ENCODE measurements at regions not wholly inside any gene's neighbourhood (a gene's known extent, or its start where the extent isn't known, plus 50 kb on each side); places are given as distances from the start of the nearest gene placed in this dataset.

DNA sequence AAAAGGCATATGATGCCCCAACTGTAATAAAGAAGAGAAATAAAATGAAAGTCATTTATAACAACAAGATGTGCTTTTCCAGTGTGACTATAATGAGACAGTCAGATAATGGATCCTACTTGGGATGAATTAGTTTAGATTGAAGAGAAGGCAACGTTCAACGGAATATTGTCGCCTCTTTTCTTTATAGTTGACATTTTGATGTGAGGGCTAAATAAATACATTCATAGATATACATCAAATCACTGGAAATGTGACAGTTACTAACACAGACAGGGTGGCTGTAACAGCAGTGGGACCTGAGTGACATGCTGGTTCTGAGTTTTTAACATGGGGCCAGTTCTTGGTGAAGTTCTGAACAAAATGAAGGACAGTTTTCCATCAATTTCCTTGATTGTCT lies 61.1 kb upstream of the ATP2B2 start (continued):
- no peak for TF ChIP-seq CTCF (conservative IDR thresholded peaks at IDR 0.05; ENCODE audit: low read depth in 2 of 2)

DNA sequence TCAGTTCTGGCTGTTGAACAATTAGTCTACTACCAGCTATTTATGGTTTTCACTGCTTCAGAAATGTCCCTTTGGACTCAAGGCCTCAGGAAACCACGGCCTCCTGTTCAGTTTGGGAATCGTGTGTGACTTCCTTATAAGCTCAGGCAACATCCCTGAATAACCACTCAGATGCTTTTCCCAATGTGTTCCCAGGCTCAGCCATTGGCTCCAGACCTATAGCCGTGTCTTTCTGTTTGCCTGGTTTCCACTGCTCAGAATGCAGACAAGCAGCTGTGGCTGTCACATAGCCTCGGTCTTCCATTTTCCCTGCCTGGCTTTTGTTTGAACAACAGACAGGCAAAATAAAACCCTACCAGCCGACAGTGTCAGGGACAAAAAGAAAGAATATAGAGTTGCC lies 63.2 kb upstream of the ATP2B2 start:
- Mint-ChIP-seq H3K36me3 (ENCODE audit: low read depth) (no peaks in the 10 kb centered on the region), H3K4me3 (no peak overlapping the region), H3K9me3 (peaks cover 2% of the 10 kb centered on the region; the same call in 1 of the 3 replicates), H3K27me3 (ENCODE audit: insufficient read depth, low read depth, poor library complexity) (peaks cover 15% of the 10 kb centered on the region), H3K4me1 (no peaks in the 10 kb centered on the region), H3K27ac (no peak overlapping the region)
- Histone ChIP-seq H3F3A (replicated peaks; ENCODE audit: low read depth) (no peaks in the 10 kb centered on the region), H2AFZ (no peak overlapping the region), H3K9me2 (ENCODE audit: insufficient read depth) (no peaks in the 10 kb centered on the region), H3K36me3 (ENCODE audit: insufficient read depth) (no peaks in the 10 kb centered on the region), H3K4me3 (no peak overlapping the region), H3K4me1 (ENCODE audit: insufficient read depth) (no peaks in the 10 kb centered on the region), H3K27ac (ENCODE audit: low read depth) (no peak overlapping the region), H4K20me1 (replicated peaks; ENCODE audit: insufficient read depth) (no peaks in the 10 kb centered on the region), H3K79me2 (replicated peaks; ENCODE audit: insufficient read depth) (no peaks in the 10 kb centered on the region), H3K4me2 (no peak overlapping the region), H3K27me3 (ENCODE audit: insufficient read depth) (no peaks in the 10 kb centered on the region)
- no peak for DNase-seq (ENCODE audit: low spot score)
- TF ChIP-seq ZNF114 (CRISPR knock-in tag; IDR thresholded peaks at IDR 0.05) (no peak), JUNB (IDR thresholded peaks at IDR 0.05; ENCODE audit: unreplicated experiment) (no peak), POLR2AphosphoS5 (IDR thresholded peaks at IDR 0.05; ENCODE audit: low read depth) (no peak)
- TF ChIP-seq, protein P1, sequence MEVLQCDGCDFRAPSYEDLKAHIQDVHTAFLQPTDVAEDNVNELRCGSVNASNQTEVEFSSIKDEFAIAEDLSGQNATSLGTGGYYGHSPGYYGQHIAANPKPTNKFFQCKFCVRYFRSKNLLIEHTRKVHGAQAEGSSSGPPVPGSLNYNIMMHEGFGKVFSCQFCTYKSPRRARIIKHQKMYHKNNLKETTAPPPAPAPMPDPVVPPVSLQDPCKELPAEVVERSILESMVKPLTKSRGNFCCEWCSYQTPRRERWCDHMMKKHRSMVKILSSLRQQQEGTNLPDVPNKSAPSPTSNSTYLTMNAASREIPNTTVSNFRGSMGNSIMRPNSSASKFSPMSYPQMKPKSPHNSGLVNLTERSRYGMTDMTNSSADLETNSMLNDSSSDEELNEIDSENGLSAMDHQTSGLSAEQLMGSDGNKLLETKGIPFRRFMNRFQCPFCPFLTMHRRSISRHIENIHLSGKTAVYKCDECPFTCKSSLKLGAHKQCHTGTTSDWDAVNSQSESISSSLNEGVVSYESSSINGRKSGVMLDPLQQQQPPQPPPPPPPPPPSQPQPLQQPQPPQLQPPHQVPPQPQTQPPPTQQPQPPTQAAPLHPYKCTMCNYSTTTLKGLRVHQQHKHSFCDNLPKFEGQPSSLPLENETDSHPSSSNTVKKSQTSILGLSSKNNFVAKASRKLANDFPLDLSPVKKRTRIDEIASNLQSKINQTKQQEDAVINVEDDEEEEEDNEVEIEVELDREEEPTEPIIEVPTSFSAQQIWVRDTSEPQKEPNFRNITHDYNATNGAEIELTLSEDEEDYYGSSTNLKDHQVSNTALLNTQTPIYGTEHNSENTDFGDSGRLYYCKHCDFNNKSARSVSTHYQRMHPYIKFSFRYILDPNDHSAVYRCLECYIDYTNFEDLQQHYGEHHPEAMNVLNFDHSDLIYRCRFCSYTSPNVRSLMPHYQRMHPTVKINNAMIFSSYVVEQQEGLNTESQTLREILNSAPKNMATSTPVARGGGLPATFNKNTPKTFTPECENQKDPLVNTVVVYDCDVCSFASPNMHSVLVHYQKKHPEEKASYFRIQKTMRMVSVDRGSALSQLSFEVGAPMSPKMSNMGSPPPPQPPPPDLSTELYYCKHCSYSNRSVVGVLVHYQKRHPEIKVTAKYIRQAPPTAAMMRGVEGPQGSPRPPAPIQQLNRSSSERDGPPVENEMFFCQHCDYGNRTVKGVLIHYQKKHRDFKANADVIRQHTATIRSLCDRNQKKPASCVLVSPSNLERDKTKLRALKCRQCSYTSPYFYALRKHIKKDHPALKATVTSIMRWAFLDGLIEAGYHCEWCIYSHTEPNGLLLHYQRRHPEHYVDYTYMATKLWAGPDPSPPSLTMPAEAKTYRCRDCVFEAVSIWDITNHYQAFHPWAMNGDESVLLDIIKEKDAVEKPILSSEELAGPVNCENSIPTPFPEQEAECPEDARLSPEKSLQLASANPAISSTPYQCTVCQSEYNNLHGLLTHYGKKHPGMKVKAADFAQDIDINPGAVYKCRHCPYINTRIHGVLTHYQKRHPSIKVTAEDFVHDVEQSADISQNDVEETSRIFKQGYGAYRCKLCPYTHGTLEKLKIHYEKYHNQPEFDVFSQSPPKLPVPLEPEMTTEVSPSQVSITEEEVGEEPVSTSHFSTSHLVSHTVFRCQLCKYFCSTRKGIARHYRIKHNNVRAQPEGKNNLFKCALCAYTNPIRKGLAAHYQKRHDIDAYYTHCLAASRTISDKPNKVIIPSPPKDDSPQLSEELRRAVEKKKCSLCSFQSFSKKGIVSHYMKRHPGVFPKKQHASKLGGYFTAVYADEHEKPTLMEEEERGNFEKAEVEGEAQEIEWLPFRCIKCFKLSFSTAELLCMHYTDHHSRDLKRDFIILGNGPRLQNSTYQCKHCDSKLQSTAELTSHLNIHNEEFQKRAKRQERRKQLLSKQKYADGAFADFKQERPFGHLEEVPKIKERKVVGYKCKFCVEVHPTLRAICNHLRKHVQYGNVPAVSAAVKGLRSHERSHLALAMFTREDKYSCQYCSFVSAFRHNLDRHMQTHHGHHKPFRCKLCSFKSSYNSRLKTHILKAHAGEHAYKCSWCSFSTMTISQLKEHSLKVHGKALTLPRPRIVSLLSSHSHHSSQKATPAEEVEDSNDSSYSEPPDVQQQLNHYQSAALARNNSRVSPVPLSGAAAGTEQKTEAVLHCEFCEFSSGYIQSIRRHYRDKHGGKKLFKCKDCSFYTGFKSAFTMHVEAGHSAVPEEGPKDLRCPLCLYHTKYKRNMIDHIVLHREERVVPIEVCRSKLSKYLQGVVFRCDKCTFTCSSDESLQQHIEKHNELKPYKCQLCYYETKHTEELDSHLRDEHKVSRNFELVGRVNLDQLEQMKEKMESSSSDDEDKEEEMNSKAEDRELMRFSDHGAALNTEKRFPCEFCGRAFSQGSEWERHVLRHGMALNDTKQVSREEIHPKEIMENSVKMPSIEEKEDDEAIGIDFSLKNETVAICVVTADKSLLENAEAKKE (CRISPR knock-in tag; IDR thresholded peaks at IDR 0.05), result no peak
- no peak for ATAC-seq
